CD1c-positive myeloid dendritic cell (primary cell): ENCODE measurements at regions not wholly inside any gene's neighbourhood (a gene's known extent, or its start where the extent isn't known, plus 50 kb on each side); places are given as distances from the start of the nearest gene placed in this dataset.

Source experiments
- DNase-seq: peaks from one replicate; pipeline ENCODE4 v3.0.0-alpha.2; 2016; ENCODE audit errors: extremely low spot score

DNA sequence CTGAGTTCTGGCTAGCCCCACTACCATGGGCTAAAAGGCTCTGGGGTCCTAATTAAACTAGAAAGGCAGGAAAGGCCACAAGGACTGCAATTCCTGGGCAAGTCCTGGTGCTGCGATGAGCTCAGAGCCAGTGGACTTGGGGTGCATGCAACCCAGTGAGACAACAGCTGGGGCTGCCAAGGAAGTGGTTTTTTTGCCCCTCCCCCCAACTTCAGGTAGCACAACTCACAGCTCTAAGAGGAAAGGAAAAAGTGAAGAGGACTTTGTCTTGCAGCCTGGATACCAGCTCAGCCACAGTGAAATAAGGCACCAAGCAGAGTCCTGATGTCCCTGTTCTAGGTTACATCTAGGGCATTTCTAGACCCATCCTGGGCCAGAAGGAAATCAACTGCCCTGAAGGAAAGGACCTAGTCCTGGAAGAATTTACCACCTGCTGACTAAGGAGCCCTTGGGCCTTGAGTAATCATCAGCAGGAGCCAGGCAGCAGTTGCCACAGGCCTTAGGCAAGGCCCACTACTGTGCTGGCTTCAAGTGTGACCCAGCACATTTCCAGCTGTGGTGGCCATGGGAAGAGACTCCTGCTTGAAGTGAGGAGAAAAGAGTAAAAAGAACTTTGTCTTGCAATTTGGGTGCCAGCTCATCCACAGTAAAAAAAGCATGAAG is 358.4 kb downstream of the BTBD3 start:
- no peak for DNase-seq

DNA sequence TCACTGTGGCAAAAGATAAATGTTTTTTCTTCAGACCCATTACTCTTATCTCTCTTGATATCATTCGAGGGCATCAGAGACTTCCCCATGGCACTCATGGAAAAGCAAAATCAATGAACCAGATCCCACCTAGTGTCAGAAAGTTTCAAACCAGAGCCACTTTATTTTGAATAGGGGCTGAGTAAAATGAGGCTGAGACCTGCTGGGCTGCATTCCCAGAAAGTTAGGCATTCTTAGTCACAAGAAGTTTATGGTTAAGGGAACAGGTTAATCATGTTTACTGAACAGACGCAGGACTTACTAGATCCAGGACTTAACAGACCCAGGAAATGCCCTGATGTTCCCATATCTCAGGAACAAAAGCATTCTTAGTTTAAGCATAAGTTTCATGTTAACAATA is 369.9 kb downstream of the BTBD3 start:
- DNase-seq = no peak

DNA sequence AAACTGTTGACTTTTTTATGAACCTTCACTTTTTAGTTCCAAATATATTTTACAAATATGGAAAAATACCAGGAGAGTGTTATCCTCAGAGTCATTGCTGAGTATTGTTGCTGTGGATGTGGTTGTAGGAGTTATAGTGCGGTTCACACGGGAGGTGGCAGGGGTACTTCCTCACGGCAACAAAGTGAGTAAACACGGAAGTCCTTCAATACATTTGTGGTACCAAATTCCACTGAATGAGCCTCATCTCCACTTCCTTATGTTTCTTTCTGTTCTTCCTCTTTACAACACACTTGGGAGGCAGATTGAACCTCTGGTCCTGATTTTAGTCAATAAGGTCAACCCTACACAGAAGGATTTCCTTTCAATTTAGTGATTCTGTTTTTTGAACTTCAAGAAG is 371.8 kb downstream of the BTBD3 start:
- DNase-seq = no peak

DNA sequence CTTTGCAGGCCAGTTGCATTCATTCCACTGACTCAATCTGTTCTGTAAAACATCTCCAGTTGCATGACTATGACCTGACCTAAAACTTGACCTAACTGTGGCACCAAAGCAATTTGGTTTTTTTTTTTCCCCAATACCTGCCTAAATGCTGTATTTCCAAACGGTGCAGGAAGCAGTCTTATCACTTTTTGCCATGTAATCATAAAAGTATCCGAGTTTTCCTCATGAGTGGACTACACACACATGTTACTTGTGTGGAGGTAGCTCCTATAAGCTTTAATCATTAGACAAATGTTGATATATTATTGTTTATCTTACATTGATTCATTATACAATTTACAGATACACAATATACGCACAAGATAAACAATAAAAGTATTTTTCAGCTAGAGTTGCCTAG is 373.7 kb downstream of the BTBD3 start:
- DNase-seq = no peak

DNA sequence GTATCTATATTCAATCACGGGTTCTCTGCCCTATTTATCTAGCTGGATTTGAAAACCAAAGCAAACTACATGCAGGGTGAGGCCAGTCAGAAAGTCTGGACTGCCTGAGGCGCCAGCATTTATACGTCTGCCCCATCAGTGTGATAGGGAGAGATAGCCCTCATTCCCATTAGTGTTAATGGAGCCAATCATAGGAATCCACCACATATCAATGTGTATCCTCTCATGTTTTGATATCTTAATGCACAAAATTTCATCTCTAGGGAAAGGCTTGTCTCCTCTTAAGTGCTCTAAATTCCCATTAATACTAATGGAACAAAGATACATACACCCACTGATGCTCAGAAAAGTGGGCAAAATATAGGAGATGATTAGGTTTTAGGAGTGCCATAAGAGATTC is 376.2 kb downstream of the BTBD3 start:
- no peak for DNase-seq

DNA sequence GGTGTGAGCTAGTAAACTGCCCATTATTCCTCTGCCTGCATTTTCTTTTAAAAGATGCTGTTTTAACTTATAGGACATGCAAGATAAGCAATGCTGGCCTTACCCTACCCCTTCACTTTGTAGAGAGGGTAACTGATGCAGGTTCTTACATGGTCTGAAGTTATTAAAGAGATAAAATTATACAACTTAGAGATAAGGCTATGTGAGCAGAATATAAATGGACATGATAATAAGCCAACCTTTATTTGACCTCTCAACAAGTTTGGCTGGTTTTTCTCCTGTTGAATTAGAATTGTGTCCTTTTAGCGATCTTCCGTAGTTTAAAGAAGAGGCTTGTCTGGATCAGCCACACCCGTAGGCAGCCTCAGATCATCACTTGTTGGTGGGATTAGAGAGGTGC is 377.0 kb downstream of the BTBD3 start:
- DNase-seq = no peak

DNA sequence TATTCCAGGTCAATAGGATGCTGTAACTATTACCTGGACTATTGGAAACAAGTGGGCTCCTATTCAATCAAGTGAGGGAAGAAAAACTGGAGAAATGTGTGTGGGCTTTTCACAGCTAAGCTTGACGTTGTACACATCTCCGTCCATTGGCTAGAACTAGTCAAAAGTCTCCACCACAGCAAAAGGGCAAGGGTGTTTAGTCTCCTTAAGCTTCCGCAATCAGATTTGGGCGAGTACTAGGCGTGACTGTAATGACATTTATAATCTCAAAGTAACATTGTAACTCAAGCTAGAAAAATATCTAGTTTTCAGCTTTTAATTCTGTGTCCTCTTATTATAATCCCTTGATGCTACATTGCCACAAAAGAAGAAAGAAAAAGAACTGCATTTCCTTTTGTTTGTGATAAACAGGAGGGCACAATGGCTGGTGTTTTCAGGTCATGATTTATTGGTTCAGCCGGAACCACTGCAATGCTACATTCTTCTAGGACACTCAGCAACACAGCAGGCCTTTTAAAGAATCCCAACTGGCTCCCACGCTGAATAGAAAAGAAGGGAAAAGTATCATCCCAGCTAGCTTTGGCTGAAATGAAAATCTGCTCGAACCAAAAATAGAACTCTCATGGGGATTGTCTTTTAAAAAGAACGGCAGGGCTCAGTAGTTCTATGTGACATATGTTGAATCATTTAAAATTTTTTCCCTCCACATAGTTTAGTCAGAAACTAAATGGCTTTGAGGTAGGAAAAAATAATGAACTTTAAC is 387.7 kb downstream of the BTBD3 start:
- DNase-seq = no peak

DNA sequence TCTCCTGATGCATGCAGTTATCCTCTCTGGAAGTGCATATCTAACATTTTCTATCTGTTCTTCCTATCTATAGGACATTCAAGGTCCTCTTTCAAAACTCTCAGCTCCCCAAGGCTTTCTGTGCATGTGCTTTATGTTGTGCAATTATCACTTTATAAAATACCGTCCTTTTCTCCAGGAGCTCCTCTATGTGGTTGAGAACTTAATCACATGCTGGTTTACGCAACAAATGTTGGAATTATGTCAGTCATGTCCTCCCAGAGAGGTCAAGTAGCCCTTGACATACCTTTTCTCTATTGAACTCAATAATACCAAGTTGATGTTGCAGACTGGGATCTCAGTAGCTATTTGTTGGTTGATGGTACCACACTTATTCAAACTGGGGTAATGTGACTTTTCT is 388.4 kb downstream of the BTBD3 start:
- no peak for DNase-seq

DNA sequence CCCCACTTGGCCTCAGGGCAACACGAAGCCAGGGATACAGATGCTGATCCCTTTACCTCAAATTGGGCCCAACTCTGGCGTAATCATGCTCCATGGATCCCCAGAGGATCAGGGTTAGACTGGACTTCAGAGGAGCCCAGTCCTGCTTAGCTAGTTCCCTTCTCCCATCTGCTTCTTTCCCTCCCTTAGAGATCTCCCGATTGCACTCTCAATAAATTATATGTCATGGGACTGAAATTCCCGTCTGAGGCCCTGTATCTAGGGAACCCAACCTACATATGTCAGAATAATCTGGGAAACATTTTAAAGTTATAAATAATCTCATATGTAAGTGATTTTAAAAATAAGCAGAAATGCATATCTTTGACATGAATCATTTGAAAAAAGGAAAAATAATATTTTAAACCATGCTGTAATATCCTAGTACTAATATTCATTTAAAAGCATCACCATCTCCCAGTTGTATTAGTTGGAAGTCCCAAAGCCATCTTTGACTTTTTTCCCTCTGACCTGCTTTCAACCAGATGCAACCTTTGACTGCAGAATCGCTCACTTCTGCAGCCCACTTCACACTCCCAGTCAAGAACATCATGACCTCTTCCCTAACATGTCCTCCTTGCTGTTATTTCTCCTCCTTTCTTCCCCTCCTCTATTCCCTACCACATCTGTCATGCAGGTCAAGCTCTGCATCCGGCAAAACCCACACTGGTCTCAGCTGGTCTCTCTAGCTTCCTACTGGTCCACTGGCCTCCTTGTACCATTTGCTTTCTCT is 393.6 kb downstream of the BTBD3 start:
- DNase-seq = no peak

DNA sequence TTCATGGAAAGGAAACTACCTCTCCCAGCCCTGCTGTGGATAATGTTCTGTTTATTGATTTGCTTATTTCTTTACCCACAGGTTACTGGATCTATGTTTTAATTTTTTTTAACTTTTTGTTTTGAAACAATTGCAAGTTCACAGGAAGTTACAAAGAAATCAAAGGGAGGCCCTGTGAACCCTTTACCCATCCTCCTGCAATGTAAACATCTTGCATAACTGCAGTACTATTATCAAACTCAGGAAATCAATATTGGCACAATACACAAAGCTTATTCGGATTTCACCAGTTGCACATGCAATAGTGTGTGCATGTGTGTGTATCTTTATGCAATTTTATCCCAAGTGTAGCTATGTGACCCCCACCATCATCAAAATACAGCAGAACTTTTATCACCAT is 398.0 kb downstream of the BTBD3 start:
- DNase-seq = no peak

DNA sequence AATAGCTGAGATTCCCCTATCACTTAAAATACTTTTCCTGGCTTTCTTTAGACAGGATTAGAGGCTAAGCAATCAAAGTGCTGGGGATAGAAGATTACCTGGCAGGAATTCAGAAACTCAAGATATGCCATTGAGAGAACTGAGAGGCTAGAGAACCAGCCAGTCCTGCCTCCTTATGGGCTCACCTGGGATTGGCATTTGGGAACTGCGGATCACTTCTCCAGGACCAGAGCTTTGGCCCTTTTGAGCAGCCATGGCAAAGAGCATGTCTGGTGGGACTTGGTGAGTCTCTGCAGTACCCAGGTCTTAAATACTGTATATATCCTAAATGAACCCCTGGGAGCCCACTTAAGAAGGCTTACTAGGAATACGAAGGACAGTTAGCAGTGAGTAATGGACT is 399.1 kb downstream of the BTBD3 start:
- DNase-seq = no peak

DNA sequence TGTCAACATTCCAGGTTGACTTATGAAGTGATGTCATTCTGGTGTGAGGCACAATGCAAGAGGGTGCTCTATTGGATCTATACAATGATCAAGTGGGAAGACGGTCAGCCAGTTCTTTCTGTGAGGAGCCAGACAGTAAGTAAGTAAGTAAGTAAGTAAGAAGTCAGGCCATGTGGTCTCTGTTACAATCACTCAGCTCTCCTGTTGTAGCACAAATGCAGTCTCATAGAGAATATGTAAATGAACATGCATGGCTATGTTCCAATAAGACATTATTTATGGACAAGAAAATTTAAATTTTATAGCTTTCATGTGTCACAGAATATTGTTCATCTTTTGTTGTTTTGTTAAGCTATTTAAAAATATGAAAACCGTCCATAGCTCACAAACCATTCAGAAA is 399.7 kb downstream of the BTBD3 start:
- no peak for DNase-seq

DNA sequence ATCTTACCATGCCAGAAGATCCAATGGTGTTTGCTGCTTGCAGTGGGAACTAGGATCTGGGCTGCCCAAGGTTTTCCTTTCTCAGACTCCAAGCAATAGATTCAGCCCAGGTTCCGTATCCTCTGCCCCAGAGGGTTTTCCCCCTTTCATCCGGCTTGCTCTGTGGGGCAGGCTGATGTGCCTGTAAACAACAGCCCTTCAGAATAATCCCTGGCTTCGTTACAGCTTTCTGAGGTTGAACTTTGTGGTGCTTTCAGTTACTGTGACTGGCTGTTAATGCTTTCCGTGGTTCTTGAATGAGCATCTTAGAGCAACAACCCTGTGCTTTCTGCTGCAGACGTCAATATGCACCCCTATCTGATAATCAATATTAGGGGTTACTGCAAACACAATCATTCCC is 400.4 kb downstream of the BTBD3 start:
- no peak for DNase-seq

DNA sequence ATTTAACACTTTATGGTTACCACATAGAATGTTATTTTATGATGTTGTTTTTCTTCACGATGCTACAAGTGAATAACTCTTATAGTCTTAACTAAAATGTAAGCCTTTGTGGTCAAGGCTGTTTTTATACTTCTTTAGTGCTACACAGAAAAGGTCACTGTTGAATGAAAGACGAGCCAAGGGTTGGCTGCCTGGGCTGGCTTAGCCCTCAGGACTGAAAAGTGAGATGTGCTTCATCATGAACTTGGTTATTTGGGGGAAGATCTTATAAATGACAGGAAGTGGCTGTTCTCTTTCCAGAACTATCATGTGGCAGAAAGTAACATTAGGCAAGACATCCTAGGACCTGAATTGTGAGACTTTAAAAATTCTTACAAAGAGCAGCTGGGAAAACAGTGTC is 404.0 kb downstream of the BTBD3 start:
- no peak for DNase-seq

DNA sequence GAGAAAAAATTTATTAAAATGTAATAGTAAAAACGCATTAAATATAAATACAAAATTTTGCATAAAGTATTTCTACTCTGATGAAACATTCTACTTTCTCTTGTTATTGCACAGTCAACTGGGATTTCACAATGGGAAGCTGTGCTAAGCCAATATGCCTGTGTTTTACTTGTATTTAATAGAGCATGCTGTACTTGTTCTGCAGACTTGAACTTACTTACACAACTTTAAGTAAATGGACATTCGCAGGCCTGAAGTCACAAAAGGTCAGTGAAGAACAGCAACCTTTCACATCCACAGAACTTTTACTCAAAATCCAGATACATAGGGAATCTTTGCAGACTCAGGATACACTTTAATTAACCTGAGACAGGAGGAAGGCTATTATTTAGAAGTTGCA is 409.5 kb downstream of the BTBD3 start:
- no peak for DNase-seq

DNA sequence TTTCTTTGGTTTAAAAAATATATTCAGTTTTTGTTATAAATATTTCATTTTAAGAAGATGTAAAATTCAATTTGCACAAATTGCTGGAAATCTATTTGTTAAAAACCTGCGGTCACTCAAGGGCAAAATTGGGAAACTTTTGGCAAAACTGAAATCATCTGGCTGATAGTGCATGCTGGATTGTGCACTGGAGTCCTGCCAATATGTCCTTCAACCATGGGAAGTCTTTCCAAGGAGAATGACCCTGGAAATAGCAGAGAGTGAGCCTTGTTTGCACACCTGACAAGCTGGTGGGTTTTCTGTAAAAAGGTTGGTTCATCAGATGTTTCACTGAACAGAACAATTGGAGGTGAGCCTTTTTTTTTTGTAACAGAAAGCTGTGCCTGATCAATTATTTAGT is 413.5 kb downstream of the BTBD3 start:
- no peak for DNase-seq

DNA sequence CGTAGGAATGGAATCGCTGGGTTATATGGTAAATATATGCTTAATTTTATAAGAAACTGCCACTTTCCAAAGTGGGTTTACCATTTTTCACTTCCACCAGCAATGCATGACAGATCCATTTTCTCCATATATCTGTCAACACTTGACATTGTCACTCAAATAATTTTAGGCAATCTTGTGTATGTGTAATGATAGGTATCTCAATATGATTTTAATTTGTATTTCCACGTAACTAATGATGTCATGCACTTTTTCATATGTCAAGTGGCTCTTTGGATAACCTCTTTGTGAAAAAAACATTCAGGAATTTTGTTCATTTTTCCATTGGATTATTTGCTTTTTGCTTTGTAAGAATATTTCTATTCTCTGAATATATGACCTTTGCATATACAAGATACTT is 419.9 kb downstream of the BTBD3 start:
- DNase-seq = no peak

DNA sequence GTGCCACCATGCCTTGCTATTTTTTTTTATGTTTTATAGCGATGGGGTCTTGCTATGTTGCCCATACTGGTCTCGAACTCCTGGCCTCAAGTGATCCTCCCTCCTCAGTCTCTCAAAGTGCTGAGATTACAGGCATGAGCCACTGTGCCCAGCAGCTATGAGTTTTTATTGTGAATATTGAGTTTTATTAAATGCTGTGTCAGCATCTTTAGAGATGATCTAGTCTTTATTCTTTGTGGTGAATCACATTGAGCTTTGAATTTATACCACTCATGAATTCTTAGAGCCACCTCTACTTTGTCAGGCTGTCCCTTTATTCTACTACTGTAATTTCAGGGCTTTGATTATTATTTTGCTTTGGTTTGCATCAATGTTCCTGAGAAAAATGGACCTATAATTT is 428.3 kb downstream of the BTBD3 start:
- no peak for DNase-seq

DNA sequence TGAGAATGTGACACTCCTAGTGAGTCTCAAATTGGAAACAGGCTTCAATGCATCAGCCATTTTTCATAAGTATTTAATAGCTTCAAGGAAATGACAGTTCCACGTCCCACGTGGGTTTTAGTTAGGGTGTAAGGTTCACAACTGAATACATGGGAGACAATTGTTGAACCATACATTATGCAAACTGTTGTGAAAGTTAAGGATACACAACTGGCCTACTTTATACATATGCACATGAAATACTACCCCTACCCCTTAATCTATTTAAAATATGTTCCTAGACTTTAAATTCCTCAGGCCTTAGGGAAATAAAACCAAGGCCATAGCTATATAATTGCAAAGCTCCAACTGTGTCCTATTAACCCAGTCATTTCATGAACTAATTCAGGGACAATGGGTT is 436.1 kb downstream of the BTBD3 start:
- no peak for DNase-seq

DNA sequence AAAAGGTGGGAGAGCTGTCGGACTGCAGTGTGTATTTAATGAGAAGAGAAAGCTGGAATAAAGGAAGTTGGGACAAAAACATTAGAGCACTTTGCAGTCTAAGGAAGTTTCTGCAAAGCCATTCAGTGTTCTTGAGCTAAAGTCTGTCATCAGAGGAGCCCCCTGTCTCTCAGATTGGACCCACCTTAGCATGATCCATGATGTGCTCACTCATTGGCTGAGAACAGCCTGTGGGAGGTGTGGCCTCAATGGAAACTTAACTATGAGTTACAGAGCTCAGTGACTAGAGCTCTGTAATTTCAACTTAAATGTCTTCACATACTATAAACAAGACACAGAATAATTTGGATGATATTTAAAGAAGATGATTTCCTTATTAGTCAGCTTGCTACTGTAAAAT is 437.0 kb downstream of the BTBD3 start:
- DNase-seq = peak; percentile 3

DNA sequence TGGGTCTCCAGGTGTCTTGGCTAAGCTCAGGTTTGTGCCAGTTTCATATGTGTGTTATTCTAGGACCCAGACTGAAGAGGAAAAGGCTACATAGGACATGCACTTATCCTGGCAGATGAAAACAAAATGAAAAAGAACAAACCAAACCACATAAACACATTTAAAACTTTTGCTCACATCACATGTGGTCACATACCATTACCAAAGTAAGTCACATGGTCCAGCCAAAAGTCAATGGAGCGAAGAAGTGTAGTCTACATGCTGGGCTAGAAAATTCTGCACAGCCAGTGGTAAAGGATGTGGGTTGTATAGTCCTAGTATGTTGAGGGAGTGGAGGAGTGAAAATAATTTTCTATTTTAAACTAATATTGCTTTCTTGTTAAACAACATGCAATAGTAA is 437.5 kb downstream of the BTBD3 start:
- DNase-seq = no peak

DNA sequence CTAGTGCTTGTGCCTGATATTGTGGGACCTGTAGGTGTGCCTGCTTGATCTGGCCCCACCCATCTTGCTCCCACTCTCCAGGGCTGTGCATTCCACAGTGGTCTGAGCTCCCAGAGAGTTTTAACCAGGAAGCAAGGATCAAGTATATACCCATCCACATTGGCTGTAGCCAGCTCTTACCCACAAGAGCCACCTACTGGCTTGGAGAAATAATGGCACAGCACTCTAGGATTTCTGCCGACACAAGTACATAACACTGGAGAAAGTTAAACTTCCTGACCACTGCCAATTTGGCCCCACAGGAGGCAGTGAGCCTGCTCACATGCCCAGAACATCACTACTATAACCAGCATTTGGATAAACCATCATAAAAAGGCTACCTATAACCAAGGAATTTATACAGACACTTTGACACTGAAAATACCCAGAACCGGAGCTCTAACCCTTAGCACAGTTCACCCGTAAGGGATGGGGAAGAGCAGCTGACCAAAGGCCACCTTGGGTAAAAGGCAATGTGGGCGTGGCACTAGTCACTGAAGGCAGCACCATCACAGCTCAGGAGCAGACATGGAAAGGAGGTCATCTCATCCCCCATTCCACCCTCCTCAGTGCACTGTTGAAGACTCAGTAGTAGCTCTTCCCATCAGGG is 440.4 kb downstream of the BTBD3 start:
- no peak for DNase-seq

DNA sequence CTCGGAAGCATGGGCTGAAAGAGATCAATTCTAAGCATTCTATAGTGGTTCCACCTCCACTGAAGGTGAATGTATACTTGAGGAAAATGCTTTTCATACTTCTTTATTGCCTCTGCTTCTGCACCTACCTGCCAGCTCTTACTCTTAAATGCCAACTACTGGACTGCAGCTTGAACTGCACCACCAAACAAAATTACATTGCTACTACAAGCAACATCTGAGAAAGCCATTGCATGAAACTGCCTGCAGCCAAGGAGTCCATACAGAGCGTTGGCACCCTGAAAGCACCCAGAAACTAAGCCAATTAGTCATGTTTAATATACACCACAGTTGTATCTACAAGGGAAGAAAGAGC is 440.9 kb downstream of the BTBD3 start:
- DNase-seq = no peak
